ENCODE measurements at regions not wholly inside any gene's neighbourhood (a gene's known extent, or its start where the extent isn't known, plus 50 kb on each side); places are given as distances from the start of the nearest gene placed in this dataset.
"Not testable (repeated sequence)": the region's sequence is repeated elsewhere in the genome, so short reads cannot be mapped to it uniquely, and the experiment has no call there.

GRCh38 chr10:33952692-33953360 is 618.4 kb upstream of the NRP1 start:
- no peak for DNase-seq

- no peak for DNase-seq
Measured at GRCh38 chr10:33950206-33950605, 615.7 kb upstream of the NRP1 start.

GRCh38 chr10:33947544-33947943 is 613.1 kb upstream of the NRP1 start:
- no peak for DNase-seq

- no peak for DNase-seq
Measured at GRCh38 chr10:33945051-33945450, 610.6 kb upstream of the NRP1 start.

- DNase-seq, result no peak
Measured at GRCh38 chr10:33942508-33942907, 608.0 kb upstream of the NRP1 start.

- DNase-seq, result no peak
Measured at GRCh38 chr10:33939892-33940291, 605.4 kb upstream of the NRP1 start.

GRCh38 chr10:33939410-33939809 is 604.9 kb upstream of the NRP1 start:
- no peak for DNase-seq

- no peak for DNase-seq
Measured at GRCh38 chr10:33938001-33938400, 603.5 kb upstream of the NRP1 start.

GRCh38 chr10:33937036-33937730 is 602.7 kb upstream of the NRP1 start:
- no peak for DNase-seq

- DNase-seq, result no peak
Measured at GRCh38 chr10:33935350-33935749, 600.9 kb upstream of the NRP1 start.

- no peak for DNase-seq
Measured at GRCh38 chr10:33930079-33930478, 595.6 kb upstream of the NRP1 start.

- DNase-seq, result no peak
Measured at GRCh38 chr10:33927347-33927746, 592.9 kb upstream of the NRP1 start.

- DNase-seq, result no peak
Measured at GRCh38 chr10:33921970-33922605, 587.6 kb upstream of the NRP1 start.

GRCh38 chr10:33920351-33920750 is 585.9 kb upstream of the NRP1 start:
- DNase-seq, result no peak

GRCh38 chr10:33919244-33919643 is 584.8 kb upstream of the NRP1 start:
- DNase-seq, result no peak

- DNase-seq, result no peak
Measured at GRCh38 chr10:33917069-33917780, 582.8 kb upstream of the NRP1 start.

- no peak for DNase-seq
Measured at GRCh38 chr10:33914746-33915145, 580.3 kb upstream of the NRP1 start.

- DNase-seq, result no peak
Measured at GRCh38 chr10:33913194-33913593, 578.7 kb upstream of the NRP1 start.

- not testable (repeated sequence) for DNase-seq
Measured at GRCh38 chr10:33909476-33909875, 575.0 kb upstream of the NRP1 start.

GRCh38 chr10:33901166-33901565 is 566.7 kb upstream of the NRP1 start:
- DNase-seq, result no peak

GRCh38 chr10:33900596-33900995 is 566.1 kb upstream of the NRP1 start:
- DNase-seq, result no peak

GRCh38 chr10:33899578-33900531 is 565.4 kb upstream of the NRP1 start:
- DNase-seq, result no peak

Data from bone marrow (tissue), 2 donors.